ENCODE measurements at regions not wholly inside any gene's neighbourhood (a gene's known extent, or its start where the extent isn't known, plus 50 kb on each side); places are given as distances from the start of the nearest gene placed in this dataset.

- no peak for DNase-seq (ENCODE audit: low read depth)
- no peak for TF ChIP-seq CTCF (IDR thresholded peaks at IDR 0.05; ENCODE audit: control insufficient read depth, extremely low read depth, insufficient read depth)
- H3K4me3 ChIP-seq (ENCODE audit: low read depth, low read length), result no peak overlapping the region
These were observed 74.1 kb upstream of the NECTIN1 start for GRCh38 chr11:119803139-119803538.

- TF ChIP-seq CTCF (IDR thresholded peaks at IDR 0.05; ENCODE audit: control insufficient read depth, extremely low read depth, insufficient read depth), result no peak
- no peak for DNase-seq (ENCODE audit: low read depth)
- H3K4me3 ChIP-seq (ENCODE audit: low read depth, low read length), result no peak overlapping the region
These were observed 73.7 kb upstream of the NECTIN1 start for GRCh38 chr11:119802670-119803069.

- H3K4me3 ChIP-seq (ENCODE audit: low read depth, low read length), result no peak overlapping the region
- TF ChIP-seq CTCF (IDR thresholded peaks at IDR 0.05; ENCODE audit: control insufficient read depth, extremely low read depth, insufficient read depth), result no peak
- DNase-seq (ENCODE audit: low read depth), result no peak
These were observed 71.6 kb upstream of the NECTIN1 start for GRCh38 chr11:119800619-119801018.

GRCh38 chr11:119800171-119800570 is 71.2 kb upstream of the NECTIN1 start:
- no peak for DNase-seq (ENCODE audit: low read depth)
- no peak overlapping the region for H3K4me3 ChIP-seq (ENCODE audit: low read depth, low read length)
- no peak for TF ChIP-seq CTCF (IDR thresholded peaks at IDR 0.05; ENCODE audit: control insufficient read depth, extremely low read depth, insufficient read depth)

GRCh38 chr11:119798656-119799055 is 69.7 kb upstream of the NECTIN1 start:
- no peak for TF ChIP-seq CTCF (IDR thresholded peaks at IDR 0.05; ENCODE audit: control insufficient read depth, extremely low read depth, insufficient read depth)
- H3K4me3 ChIP-seq (ENCODE audit: low read depth, low read length), result no peak overlapping the region
- no peak for DNase-seq (ENCODE audit: low read depth)

- no peak for TF ChIP-seq CTCF (IDR thresholded peaks at IDR 0.05; ENCODE audit: control insufficient read depth, extremely low read depth, insufficient read depth)
- no peak overlapping the region for H3K4me3 ChIP-seq (ENCODE audit: low read depth, low read length)
- no peak for DNase-seq (ENCODE audit: low read depth)
These were observed 68.7 kb upstream of the NECTIN1 start for GRCh38 chr11:119797736-119798135.

- H3K4me3 ChIP-seq (ENCODE audit: low read depth, low read length), result no peak overlapping the region
- TF ChIP-seq CTCF (IDR thresholded peaks at IDR 0.05; ENCODE audit: control insufficient read depth, extremely low read depth, insufficient read depth), result no peak
- DNase-seq (ENCODE audit: low read depth), result no peak
These were observed 68.2 kb upstream of the NECTIN1 start for GRCh38 chr11:119797123-119797611.
